ENCODE measurements at regions not wholly inside any gene's neighbourhood (a gene's known extent, or its start where the extent isn't known, plus 50 kb on each side); places are given as distances from the start of the nearest gene placed in this dataset.

DNA sequence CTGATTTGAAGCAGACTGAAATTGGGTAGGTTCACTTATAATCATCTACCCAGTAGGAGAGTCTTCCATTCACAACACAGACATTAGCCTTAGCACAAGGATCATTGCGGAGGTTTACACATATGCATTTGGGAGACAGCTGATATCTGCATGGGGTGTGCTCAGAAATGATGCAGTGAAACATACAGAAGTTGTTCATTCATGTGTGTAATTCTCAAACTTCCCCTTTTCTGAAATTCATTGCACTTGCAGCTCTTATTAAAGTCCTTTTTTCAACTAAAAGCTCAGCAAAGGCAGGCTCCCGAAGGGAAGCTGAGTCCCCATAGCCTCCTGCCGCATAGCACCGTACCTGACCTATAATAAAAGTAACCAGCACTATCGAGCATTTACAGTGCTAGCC, 218.3 kb upstream of the CRY1 start:
- no peaks in the 10 kb centered on the region for H3K79me2 ChIP-seq
- no peaks in the 10 kb centered on the region for H3K4me1 ChIP-seq (ENCODE audit: insufficient read depth)
- H2AFZ ChIP-seq, result no peak overlapping the region
- DNase-seq (ENCODE audit: low spot score), result no peak
- 86% methylated on average over 5 of the region's 5 CpGs for WGBS (ENCODE audit: low lambda C conversion rate, missing lambda C conversion rate)
- no peak for TF ChIP-seq EZH2 (IDR thresholded peaks at IDR 0.05; ENCODE audit: borderline replicate concordance)
- no peak for TF ChIP-seq EZH2phosphoT487 (IDR thresholded peaks at IDR 0.05; ENCODE audit: low read depth, severe bottlenecking, unreplicated experiment)
- TF ChIP-seq, protein P1, sequence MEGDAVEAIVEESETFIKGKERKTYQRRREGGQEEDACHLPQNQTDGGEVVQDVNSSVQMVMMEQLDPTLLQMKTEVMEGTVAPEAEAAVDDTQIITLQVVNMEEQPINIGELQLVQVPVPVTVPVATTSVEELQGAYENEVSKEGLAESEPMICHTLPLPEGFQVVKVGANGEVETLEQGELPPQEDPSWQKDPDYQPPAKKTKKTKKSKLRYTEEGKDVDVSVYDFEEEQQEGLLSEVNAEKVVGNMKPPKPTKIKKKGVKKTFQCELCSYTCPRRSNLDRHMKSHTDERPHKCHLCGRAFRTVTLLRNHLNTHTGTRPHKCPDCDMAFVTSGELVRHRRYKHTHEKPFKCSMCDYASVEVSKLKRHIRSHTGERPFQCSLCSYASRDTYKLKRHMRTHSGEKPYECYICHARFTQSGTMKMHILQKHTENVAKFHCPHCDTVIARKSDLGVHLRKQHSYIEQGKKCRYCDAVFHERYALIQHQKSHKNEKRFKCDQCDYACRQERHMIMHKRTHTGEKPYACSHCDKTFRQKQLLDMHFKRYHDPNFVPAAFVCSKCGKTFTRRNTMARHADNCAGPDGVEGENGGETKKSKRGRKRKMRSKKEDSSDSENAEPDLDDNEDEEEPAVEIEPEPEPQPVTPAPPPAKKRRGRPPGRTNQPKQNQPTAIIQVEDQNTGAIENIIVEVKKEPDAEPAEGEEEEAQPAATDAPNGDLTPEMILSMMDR (IDR thresholded peaks at IDR 0.05; ENCODE audit: poor library complexity), result no peak
- peaks cover 51% of the 10 kb centered on the region for H3K27me3 ChIP-seq
- no peak overlapping the region for H3K4me3 ChIP-seq
- H3K27ac ChIP-seq, result no peak overlapping the region
- no peak overlapping the region for H3K4me2 ChIP-seq
- H3K9me2 ChIP-seq (replicated peaks; ENCODE audit: insufficient read depth), result no peaks in the 10 kb centered on the region
- no peaks in the 10 kb centered on the region for H3K36me3 ChIP-seq (replicated peaks; ENCODE audit: insufficient read depth, low read depth)
- H3K9me3 ChIP-seq (ENCODE audit: low read depth), result no peaks in the 10 kb centered on the region
- H4K20me1 ChIP-seq (ENCODE audit: insufficient read depth, poor library complexity, severe bottlenecking), result no peaks in the 10 kb centered on the region

DNA sequence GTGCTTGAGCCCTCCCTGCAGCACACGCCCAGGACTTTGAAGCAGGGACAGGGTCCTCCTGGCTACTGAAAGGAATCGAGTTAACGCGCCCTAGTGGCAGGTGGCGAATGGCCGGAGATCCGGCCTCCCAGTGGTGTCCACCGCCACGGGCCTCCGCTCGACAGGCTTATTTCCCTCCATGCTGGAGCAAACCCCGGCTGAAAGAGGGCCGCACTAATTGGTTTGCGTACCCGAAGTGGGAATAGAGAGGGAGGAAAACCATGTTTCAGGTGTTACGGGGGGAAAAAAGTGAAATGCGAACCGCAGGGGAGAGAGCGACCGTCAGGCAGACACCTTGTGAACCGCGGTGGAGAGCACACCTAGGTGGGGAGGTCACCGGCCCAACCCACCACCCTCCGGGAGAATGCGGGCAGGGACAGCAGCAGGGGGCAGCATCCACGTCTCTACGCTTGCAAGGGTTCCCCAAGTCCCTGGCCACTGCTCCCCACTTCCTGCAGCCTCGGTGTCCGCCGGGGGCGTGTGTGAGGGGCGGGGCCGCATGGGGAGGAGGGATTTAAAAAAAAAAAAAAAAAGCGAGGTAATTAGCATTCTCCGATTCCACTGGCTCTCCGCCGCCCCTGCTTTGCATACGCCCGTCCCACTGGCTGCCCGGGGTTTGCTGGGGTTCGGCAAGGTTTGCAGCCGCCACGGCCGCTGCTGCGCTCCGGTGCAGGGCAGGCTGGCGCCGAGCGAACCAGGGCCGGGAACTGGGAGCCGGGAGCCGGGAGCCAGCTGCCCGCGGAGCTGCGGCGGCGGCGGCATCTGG, 224.6 kb upstream of the CRY1 start:
- H3K4me2 ChIP-seq, result peak overlapping the region; percentile 99
- H3K27me3 ChIP-seq, result peaks cover 62% of the 10 kb centered on the region
- H3K27ac ChIP-seq, result peak overlapping the region; percentile 25
- H3K9me2 ChIP-seq (replicated peaks; ENCODE audit: insufficient read depth), result no peaks in the 10 kb centered on the region
- no peaks in the 10 kb centered on the region for H3K9me3 ChIP-seq (ENCODE audit: low read depth)
- no peaks in the 10 kb centered on the region for H3K79me2 ChIP-seq
- TF ChIP-seq EZH2 (IDR thresholded peaks at IDR 0.05; ENCODE audit: borderline replicate concordance), result no peak
- TF ChIP-seq, protein P1 (IDR thresholded peaks at IDR 0.05; ENCODE audit: poor library complexity), result peak; percentile 32
- TF ChIP-seq EZH2phosphoT487 (IDR thresholded peaks at IDR 0.05; ENCODE audit: low read depth, severe bottlenecking, unreplicated experiment), result no peak
- H4K20me1 ChIP-seq (ENCODE audit: insufficient read depth, poor library complexity, severe bottlenecking), result no peaks in the 10 kb centered on the region
- no peaks in the 10 kb centered on the region for H3K36me3 ChIP-seq (replicated peaks; ENCODE audit: insufficient read depth, low read depth)
- H2AFZ ChIP-seq, result peak overlapping the region; percentile 69
- H3K4me1 ChIP-seq (ENCODE audit: insufficient read depth), result peaks cover 5% of the 10 kb centered on the region
- WGBS (ENCODE audit: low lambda C conversion rate, missing lambda C conversion rate), result 2% methylated on average over 52 of the region's 58 CpGs
- H3K4me3 ChIP-seq, result peak overlapping the region; percentile 43
- peak; percentile 94 for DNase-seq (ENCODE audit: low spot score)

DNA sequence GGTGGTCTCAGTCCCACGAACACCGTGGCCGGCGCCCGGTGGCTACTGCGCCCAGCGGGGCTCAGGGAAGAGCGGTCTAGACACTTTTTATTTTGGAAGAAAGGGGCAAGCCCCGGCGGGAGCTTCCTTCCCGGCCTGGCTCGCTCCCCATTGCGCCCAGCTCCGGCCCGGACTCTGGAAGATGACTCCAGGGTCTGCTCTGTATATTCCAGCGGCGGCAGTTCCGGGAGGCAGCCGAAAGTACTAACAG, 225.1 kb upstream of the CRY1 start:
- H3K27me3 ChIP-seq, result peaks cover 67% of the 10 kb centered on the region
- peak overlapping the region; percentile 46 for H2AFZ ChIP-seq
- H3K79me2 ChIP-seq, result no peaks in the 10 kb centered on the region
- peak overlapping the region; percentile 99 for H3K4me2 ChIP-seq
- no peaks in the 10 kb centered on the region for H3K9me3 ChIP-seq (ENCODE audit: low read depth)
- H4K20me1 ChIP-seq (ENCODE audit: insufficient read depth, poor library complexity, severe bottlenecking), result no peaks in the 10 kb centered on the region
- 1% methylated on average over 19 of the region's 19 CpGs for WGBS (ENCODE audit: low lambda C conversion rate, missing lambda C conversion rate)
- no peaks in the 10 kb centered on the region for H3K9me2 ChIP-seq (replicated peaks; ENCODE audit: insufficient read depth)
- no peak overlapping the region for H3K27ac ChIP-seq
- no peaks in the 10 kb centered on the region for H3K36me3 ChIP-seq (replicated peaks; ENCODE audit: insufficient read depth, low read depth)
- no peak for TF ChIP-seq EZH2 (IDR thresholded peaks at IDR 0.05; ENCODE audit: borderline replicate concordance)
- TF ChIP-seq, protein P1 (IDR thresholded peaks at IDR 0.05; ENCODE audit: poor library complexity), result no peak
- no peak for TF ChIP-seq EZH2phosphoT487 (IDR thresholded peaks at IDR 0.05; ENCODE audit: low read depth, severe bottlenecking, unreplicated experiment)
- H3K4me3 ChIP-seq, result peak overlapping the region; percentile 43
- peaks cover 5% of the 10 kb centered on the region for H3K4me1 ChIP-seq (ENCODE audit: insufficient read depth)
- no peak for DNase-seq (ENCODE audit: low spot score)
